ENCODE measurements at regions not wholly inside any gene's neighbourhood (a gene's known extent, or its start where the extent isn't known, plus 50 kb on each side); places are given as distances from the start of the nearest gene placed in this dataset.

- H3K27me3 ChIP-seq, result no peaks in the 10 kb centered on the region
- DNase-seq, result no peak
- no peaks in the 10 kb centered on the region for H3K4me1 ChIP-seq
- intact Hi-C loops (cut with DNase I; ENCODE audit: low total_unique reads), result no loop called here
- H3K27ac ChIP-seq, result no peak overlapping the region
- H3K36me3 ChIP-seq, result no peaks in the 10 kb centered on the region
- H3K9me3 ChIP-seq, result peaks cover 0 to 12% (median 8%) of the 10 kb centered on the region in 4 donors
- no peak for TF ChIP-seq POLR2A (IDR thresholded peaks at IDR 0.05)
- TF ChIP-seq EP300 (IDR thresholded peaks at IDR 0.05), result no peak
- TF ChIP-seq POLR2AphosphoS5 (IDR thresholded peaks at IDR 0.05), result no peak
- no peak for TF ChIP-seq CTCF (IDR thresholded peaks at IDR 0.05)
- no peak overlapping the region for H3K4me3 ChIP-seq
Measured at GRCh38 chr3:162998205-162998604, 1501.6 kb downstream of the OTOL1 start.

- H3K4me3 ChIP-seq, result no peak overlapping the region
Measured at GRCh38 chr3:163011596-163011995, 1515.0 kb downstream of the OTOL1 start.

GRCh38 chr3:163016251-163016650, 1519.6 kb downstream of the OTOL1 start:
- Histone ChIP-seq H3K36me3 (no peaks in the 10 kb centered on the region), H3K4me3 (no peak overlapping the region), H3K9me3 (peaks cover 0 to 5% (median 2%) of the 10 kb centered on the region in 4 donors), H3K27me3 (no peaks in the 10 kb centered on the region), H3K27ac (no peak overlapping the region), H3K4me1 (no peaks in the 10 kb centered on the region)
- 60 to 85% (median 64%) methylated on average over 1 of the region's 1 CpG for WGBS, 5 donors
- intact Hi-C loops (cut with DNase I; ENCODE audit: low total_unique reads), result no loop called here
- TF ChIP-seq POLR2AphosphoS5 (IDR thresholded peaks at IDR 0.05) (no peak), EP300 (IDR thresholded peaks at IDR 0.05) (no peak), POLR2A (IDR thresholded peaks at IDR 0.05) (no peak), CTCF (IDR thresholded peaks at IDR 0.05) (no peak)
- DNase-seq, result no peak

More at GRCh38 chr3:163011596-163011995, 1515.0 kb downstream of the OTOL1 start:
- DNase-seq, result no peak
- TF ChIP-seq POLR2AphosphoS5 (IDR thresholded peaks at IDR 0.05), result no peak
- no peak for TF ChIP-seq EP300 (IDR thresholded peaks at IDR 0.05)
- TF ChIP-seq CTCF (IDR thresholded peaks at IDR 0.05), result no peak
- no peaks in the 10 kb centered on the region for H3K4me1 ChIP-seq
- no peaks in the 10 kb centered on the region for H3K27me3 ChIP-seq
- 68 to 91% (median 75%) methylated on average over 2 of the region's 2 CpGs for WGBS, 5 donors
- no peaks in the 10 kb centered on the region for H3K9me3 ChIP-seq
- no peaks in the 10 kb centered on the region for H3K36me3 ChIP-seq
- intact Hi-C loops (cut with DNase I; ENCODE audit: low total_unique reads), result no loop called here
- no peak overlapping the region for H3K27ac ChIP-seq

- intact Hi-C loops (cut with DNase I; ENCODE audit: low total_unique reads), result no loop called here
- TF ChIP-seq CTCF (IDR thresholded peaks at IDR 0.05) (no peak), EP300 (IDR thresholded peaks at IDR 0.05) (no peak), POLR2A (IDR thresholded peaks at IDR 0.05) (no peak)
- no peak overlapping the region for H3K4me3 ChIP-seq
- 78 to 93% (median 87%) methylated on average over 1 of the region's 1 CpG for WGBS, 5 donors
- no peaks in the 10 kb centered on the region for H3K27me3 ChIP-seq
- DNase-seq, result no peak
- H3K36me3 ChIP-seq, result no peaks in the 10 kb centered on the region
- H3K27ac ChIP-seq, result no peak overlapping the region
- H3K9me3 ChIP-seq, result peaks cover 0 to 5% (median 2%) of the 10 kb centered on the region in 4 donors
- no peaks in the 10 kb centered on the region for H3K4me1 ChIP-seq
Measured at GRCh38 chr3:163018067-163018466, 1521.5 kb downstream of the OTOL1 start.
